Inferior parietal cortex (tissue), 1 donor: ENCODE measurements at regions not wholly inside any gene's neighbourhood (a gene's known extent, or its start where the extent isn't known, plus 50 kb on each side); places are given as distances from the start of the nearest gene placed in this dataset.
"Not testable (repeated sequence)": the region's sequence is repeated elsewhere in the genome, so short reads cannot be mapped to it uniquely, and the experiment has no call there.

Source experiments
- DNase-seq: peaks from one replicate; pipeline ENCODE4 v3.0.0-alpha.2; 2016; ENCODE audit errors: extremely low spot score

- DNase-seq = no peak
These were observed 159.4 kb upstream of the FER start for GRCh38 chr5:108588323-108588722.

- DNase-seq = no peak
These were observed 159.9 kb upstream of the FER start for GRCh38 chr5:108587821-108588220.

GRCh38 chr5:108581026-108581425 is 166.7 kb upstream of the FER start:
- DNase-seq = no peak

- DNase-seq = no peak
These were observed 168.5 kb upstream of the FER start for GRCh38 chr5:108579236-108579635.

- no peak for DNase-seq
These were observed 168.9 kb upstream of the FER start for GRCh38 chr5:108578791-108579190.

GRCh38 chr5:108567429-108567828 is 180.3 kb upstream of the FER start:
- no peak for DNase-seq

GRCh38 chr5:108564441-108564840 is 182.5 kb upstream of the FBXL17 start:
- DNase-seq = no peak

GRCh38 chr5:108562205-108562454 is 180.2 kb upstream of the FBXL17 start:
- no peak for DNase-seq

GRCh38 chr5:108561416-108562204 is 179.7 kb upstream of the FBXL17 start:
- DNase-seq = no peak

- DNase-seq = no peak
These were observed 178.7 kb upstream of the FBXL17 start for GRCh38 chr5:108560581-108560980.

GRCh38 chr5:108560166-108560565 is 178.3 kb upstream of the FBXL17 start:
- DNase-seq = no peak

- DNase-seq = not testable (repeated sequence)
These were observed 176.9 kb upstream of the FBXL17 start for GRCh38 chr5:108558840-108559239.

GRCh38 chr5:108558142-108558541 is 176.2 kb upstream of the FBXL17 start:
- not testable (repeated sequence) for DNase-seq

GRCh38 chr5:108557686-108558085 is 175.8 kb upstream of the FBXL17 start:
- DNase-seq = no peak

- no peak for DNase-seq
These were observed 174.7 kb upstream of the FBXL17 start for GRCh38 chr5:108556441-108557145.

GRCh38 chr5:108548684-108549596 is 167.0 kb upstream of the FBXL17 start:
- no peak for DNase-seq

- DNase-seq = no peak
These were observed 165.0 kb upstream of the FBXL17 start for GRCh38 chr5:108546939-108547338.

GRCh38 chr5:108545301-108545700 is 163.4 kb upstream of the FBXL17 start:
- no peak for DNase-seq

- no peak for DNase-seq
These were observed 161.6 kb upstream of the FBXL17 start for GRCh38 chr5:108543486-108543885.

GRCh38 chr5:108541836-108542235 is 159.9 kb upstream of the FBXL17 start:
- DNase-seq = no peak

- no peak for DNase-seq
These were observed 154.4 kb upstream of the FBXL17 start for GRCh38 chr5:108536321-108536720.

GRCh38 chr5:108532129-108532445 is 150.2 kb upstream of the FBXL17 start:
- not testable (repeated sequence) for DNase-seq
